Tibial artery (tissue), 4 donors: ENCODE measurements at regions not wholly inside any gene's neighbourhood (a gene's known extent, or its start where the extent isn't known, plus 50 kb on each side); places are given as distances from the start of the nearest gene placed in this dataset.
"Not testable (repeated sequence)": the region's sequence is repeated elsewhere in the genome, so short reads cannot be mapped to it uniquely, and the experiment has no call there.

Experiments
- DNase-seq, 2 donors: peaks; one replicate each; pipeline ENCODE4 v3.0.0-alpha.2; 2019
- H3K27ac ChIP-seq, 2 donors: fragments of 200-600 bp; sonication (generic) in 1 of 2; 1 replicate in 1 of 2; 2 replicates in 1 of 2; pipeline ENCODE4 v1.5.1; 2018 to 2019; ENCODE audit warnings: mild to moderate bottlenecking in 1 of 2
- H3K27me3 ChIP-seq, 2 donors: fragments of 200-600 bp; sonication (generic) in 1 of 2; one replicate each; pipeline versions ENCODE4 v1.5.1 to v1.6.0; 2016 to 2019
- H3K36me3 ChIP-seq, 3 donors: fragments of 200-600 bp; sonication (generic) in 2 of 3; one replicate each; pipeline ENCODE4 v1.5.1; 2016 to 2019; ENCODE audit warnings: mild to moderate bottlenecking in 2 of 3
- H3K4me1 ChIP-seq, 4 donors: fragments of 200-600 bp; sonication (generic) in 2 of 4; 1 replicate in 3 of 4; 2 replicates in 1 of 4; pipeline ENCODE4 v1.5.1; 2016 to 2019
- H3K4me3 ChIP-seq, 2 donors: fragments of 200-600 bp; sonication (generic) in 1 of 2; 1 replicate in 1 of 2; 2 replicates in 1 of 2; pipeline ENCODE4 v1.5.1; 2018 to 2019; ENCODE audit warnings: mild to moderate bottlenecking in 2 of 2
- H3K9me3 ChIP-seq, 3 donors: fragments of 200-600 bp; sonication (generic) in 1 of 3; one replicate each; pipeline ENCODE4 v1.5.1; 2016 to 2019
- intact Hi-C: fragments of 100-400 bp; cut with DNase I; formaldehyde crosslinking; loops from one replicate; pipeline ENCODE4 v1.15.0; 2023; ENCODE audit warnings: low total_unique reads
- TF ChIP-seq, protein P1 (sequence below), 2 experiments: fragments of 200-600 bp in 1 of 2; fragments of 450-650 bp in 1 of 2; IDR thresholded peaks; one replicate each; pipeline ENCODE4 v1.5.1; 2017 to 2019; ENCODE audit warnings: antibody characterized with exemption in 2 of 2, mild to moderate bottlenecking in 1 of 2, moderate library complexity in 1 of 2

DNA sequence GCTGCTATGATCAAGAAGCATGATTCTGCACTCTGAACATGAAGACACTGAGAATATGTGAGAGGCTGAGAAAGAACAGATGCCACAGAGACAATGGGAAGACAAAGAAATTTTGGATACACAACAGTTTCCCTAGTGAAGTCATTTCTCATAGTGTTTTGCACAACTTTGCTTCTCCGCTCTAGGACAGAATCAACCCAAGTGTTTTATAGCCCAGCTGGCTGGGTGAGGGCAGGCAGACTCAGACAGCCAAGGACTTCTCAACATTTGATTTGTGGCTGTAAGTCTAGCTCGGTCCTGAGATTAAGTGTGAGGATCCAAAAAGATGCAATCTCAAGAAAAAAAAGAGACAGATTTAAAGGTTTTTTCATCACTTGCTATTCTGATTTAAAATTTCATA lies 536.5 kb upstream of the CRIM1 start:
- no peak overlapping the region for H3K4me3 ChIP-seq
- no peaks in the 10 kb centered on the region for H3K9me3 ChIP-seq
- TF ChIP-seq, protein P1, sequence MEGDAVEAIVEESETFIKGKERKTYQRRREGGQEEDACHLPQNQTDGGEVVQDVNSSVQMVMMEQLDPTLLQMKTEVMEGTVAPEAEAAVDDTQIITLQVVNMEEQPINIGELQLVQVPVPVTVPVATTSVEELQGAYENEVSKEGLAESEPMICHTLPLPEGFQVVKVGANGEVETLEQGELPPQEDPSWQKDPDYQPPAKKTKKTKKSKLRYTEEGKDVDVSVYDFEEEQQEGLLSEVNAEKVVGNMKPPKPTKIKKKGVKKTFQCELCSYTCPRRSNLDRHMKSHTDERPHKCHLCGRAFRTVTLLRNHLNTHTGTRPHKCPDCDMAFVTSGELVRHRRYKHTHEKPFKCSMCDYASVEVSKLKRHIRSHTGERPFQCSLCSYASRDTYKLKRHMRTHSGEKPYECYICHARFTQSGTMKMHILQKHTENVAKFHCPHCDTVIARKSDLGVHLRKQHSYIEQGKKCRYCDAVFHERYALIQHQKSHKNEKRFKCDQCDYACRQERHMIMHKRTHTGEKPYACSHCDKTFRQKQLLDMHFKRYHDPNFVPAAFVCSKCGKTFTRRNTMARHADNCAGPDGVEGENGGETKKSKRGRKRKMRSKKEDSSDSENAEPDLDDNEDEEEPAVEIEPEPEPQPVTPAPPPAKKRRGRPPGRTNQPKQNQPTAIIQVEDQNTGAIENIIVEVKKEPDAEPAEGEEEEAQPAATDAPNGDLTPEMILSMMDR (IDR thresholded peaks at IDR 0.05), result no peak
- H3K36me3 ChIP-seq, result no peaks in the 10 kb centered on the region
- H3K4me1 ChIP-seq, result no peaks in the 10 kb centered on the region
- H3K27ac ChIP-seq, result no peak overlapping the region
- intact Hi-C loops, result no loop called here
- H3K27me3 ChIP-seq, result no peaks in the 10 kb centered on the region
- no peak for DNase-seq

DNA sequence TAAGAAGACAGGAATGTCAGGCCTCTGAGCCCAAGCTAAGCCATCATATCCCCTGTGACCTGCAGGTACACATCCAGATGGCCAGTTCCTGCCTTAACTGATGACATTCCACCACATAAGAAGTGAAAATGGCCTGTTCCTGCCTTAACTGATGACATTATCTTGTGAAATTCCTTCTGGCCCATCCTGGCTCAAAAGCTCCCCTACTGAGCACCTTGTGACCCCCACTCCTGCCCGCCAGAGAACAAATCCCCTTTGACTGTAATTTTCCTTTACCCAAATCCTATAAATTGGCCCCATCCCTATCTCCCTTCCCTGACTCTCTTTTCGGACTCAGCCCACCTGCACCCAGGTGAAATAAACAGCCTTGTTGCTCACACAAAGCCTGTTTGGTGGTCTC lies 537.2 kb upstream of the CRIM1 start:
- H3K27me3 ChIP-seq, H3K36me3 ChIP-seq, H3K4me1 ChIP-seq, DNase-seq, H3K9me3 ChIP-seq, H3K4me3 ChIP-seq, H3K27ac ChIP-seq, intact Hi-C loops: not testable (repeated sequence)

DNA sequence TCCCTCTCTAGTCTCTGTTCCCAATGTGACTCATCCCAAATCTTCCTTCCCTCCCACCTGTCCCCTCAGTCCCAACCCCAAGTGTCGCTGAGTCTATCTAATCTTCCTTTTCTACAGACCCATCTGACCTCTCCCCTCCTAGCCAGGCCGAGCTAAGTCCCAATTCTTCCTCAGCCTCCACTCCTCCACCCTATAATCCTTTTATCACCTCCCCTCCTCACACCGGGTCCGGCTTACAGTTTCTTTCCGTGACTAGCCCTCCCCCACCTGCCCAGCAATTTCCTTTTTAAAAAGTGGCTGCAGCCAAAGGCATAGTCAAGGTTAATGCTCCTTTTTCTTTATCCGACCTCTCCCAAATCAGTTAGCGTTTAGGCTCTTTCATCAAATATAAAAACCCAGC lies 541.0 kb upstream of the CRIM1 start:
- H3K9me3 ChIP-seq, H3K27ac ChIP-seq, DNase-seq, H3K27me3 ChIP-seq, H3K4me1 ChIP-seq, H3K4me3 ChIP-seq, H3K36me3 ChIP-seq, intact Hi-C loops: not testable (repeated sequence)

DNA sequence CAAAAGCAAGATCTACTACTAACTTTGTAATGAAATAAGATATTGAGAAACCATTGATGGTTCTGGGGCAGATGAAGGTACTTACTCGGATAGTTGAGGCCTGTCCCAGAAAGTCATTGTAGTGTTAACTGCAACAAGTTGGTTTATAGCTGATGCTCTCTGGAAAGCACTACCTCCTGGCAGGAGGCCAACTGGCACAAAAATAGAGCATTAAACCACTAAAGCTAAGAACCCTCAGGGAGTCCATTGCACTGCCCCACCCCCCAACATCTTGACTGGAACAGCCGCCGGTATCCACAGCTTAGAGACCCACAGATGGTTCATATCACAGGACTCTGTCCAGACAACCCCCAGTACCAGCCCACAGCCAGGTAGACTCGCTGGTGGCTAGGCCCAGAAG lies 552.5 kb upstream of the CRIM1 start:
- Histone ChIP-seq H3K4me3 (no peak overlapping the region), H3K4me1 (no peaks in the 10 kb centered on the region), H3K36me3 (no peaks in the 10 kb centered on the region), H3K9me3 (peaks cover 0 to 18% (median 0%) of the 10 kb centered on the region in 3 donors), H3K27me3 (no peaks in the 10 kb centered on the region), H3K27ac (no peak overlapping the region)
- intact Hi-C loops, result no loop called here
- DNase-seq, result no peak
- TF ChIP-seq, protein P1 (IDR thresholded peaks at IDR 0.05), result no peak

DNA sequence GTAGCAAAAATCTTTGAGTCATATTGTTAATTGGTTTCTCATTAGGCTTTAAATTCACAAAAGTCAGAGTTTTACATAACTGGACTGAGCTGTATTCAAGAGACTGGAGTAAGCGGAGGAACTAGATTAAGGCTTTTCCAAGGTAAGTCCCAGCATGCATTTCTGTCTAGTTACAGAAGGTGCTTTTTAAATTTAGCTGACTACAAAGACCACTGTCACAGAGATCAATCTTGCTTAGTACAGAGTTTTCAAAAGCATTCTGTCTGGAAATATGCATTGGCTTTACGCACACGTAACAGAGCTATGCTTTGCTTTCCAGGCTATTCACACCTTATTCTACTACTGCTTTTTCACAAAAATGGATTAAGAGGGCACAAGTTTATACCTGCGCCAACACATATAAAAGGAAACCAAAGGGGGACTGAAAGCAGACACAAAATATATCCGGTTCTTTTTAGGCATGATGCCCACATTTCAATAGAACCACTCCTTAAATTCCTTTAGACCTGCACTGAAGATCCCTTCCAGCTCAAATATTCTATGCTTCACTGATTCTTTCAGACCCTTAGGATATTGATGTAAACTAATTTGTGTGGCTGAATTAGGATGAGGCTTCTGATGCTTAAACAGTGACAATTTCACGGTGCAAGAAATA lies 560.7 kb upstream of the CRIM1 start:
- H3K27ac ChIP-seq, result no peak overlapping the region
- H3K27me3 ChIP-seq, result no peaks in the 10 kb centered on the region
- H3K4me1 ChIP-seq, result no peaks in the 10 kb centered on the region
- TF ChIP-seq, protein P1 (IDR thresholded peaks at IDR 0.05), result no peak
- no peak for DNase-seq
- H3K4me3 ChIP-seq, result no peak overlapping the region
- H3K9me3 ChIP-seq, result no peaks in the 10 kb centered on the region
- no peaks in the 10 kb centered on the region for H3K36me3 ChIP-seq
- intact Hi-C loops, result no loop called here

DNA sequence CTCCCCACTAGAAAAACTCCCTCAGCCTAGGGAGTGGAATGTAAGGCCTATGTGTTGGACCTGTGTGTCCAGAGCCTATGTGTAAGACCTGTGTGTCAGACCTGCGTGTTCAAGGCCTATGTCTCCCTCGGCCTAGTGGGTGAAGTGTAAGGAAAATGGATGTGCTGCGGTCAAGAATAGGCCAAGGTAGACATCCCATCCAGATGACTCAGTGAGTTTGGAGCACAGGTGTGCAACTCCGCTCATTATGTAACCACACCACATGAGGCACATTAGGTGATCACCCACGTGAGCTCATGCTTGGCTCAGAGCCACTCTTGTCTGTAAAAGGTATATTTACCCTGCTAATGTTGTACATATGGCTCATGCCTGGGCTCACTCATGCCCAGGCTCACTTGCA lies 565.3 kb upstream of the CRIM1 start:
- no peaks in the 10 kb centered on the region for H3K4me1 ChIP-seq
- no peak for DNase-seq
- H3K27me3 ChIP-seq, result no peaks in the 10 kb centered on the region
- intact Hi-C loops, result no loop called here
- H3K27ac ChIP-seq, result no peak overlapping the region
- H3K36me3 ChIP-seq, result no peaks in the 10 kb centered on the region
- H3K9me3 ChIP-seq, result no peaks in the 10 kb centered on the region
- TF ChIP-seq, protein P1 (IDR thresholded peaks at IDR 0.05), result no peak
- H3K4me3 ChIP-seq, result no peak overlapping the region

DNA sequence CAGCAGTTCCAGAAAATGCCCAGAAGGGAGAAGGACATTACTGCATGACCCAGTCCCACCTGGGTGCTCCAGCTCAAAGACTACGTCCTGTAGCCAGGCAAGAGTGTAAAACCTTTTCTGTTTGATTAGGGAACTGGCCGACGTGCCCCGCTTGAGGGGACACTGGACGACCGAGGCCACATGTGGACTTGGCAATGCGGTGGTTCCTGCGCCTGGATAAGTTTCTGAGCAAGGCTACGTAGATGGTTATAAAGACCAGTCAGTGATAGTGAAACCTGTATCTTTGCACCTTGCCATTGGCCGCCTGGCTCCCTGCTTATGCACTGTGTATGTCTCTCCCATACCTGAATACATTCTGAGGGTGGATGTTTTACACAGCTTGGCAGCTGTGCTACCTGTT lies 567.0 kb upstream of the CRIM1 start:
- TF ChIP-seq, protein P1 (IDR thresholded peaks at IDR 0.05), result no peak
- no peak overlapping the region for H3K4me3 ChIP-seq
- no peak for DNase-seq
- intact Hi-C loops, result no loop called here
- no peaks in the 10 kb centered on the region for H3K9me3 ChIP-seq
- H3K27me3 ChIP-seq, result no peaks in the 10 kb centered on the region
- H3K27ac ChIP-seq, result no peak overlapping the region
- no peaks in the 10 kb centered on the region for H3K4me1 ChIP-seq
- H3K36me3 ChIP-seq, result no peaks in the 10 kb centered on the region
